Ramos (cell line): ENCODE measurements at regions not wholly inside any gene's neighbourhood (a gene's known extent, or its start where the extent isn't known, plus 50 kb on each side); places are given as distances from the start of the nearest gene placed in this dataset.

Source experiments
- in situ Hi-C: fragments of 300-500 bp; cut with MboI; formaldehyde crosslinking; loops from one replicate; pipeline ENCODE4 v1.14.3; 2022; ENCODE audit warnings: low sequenced_read_pairs; ENCODE audit not compliant: unreplicated experiment

DNA sequence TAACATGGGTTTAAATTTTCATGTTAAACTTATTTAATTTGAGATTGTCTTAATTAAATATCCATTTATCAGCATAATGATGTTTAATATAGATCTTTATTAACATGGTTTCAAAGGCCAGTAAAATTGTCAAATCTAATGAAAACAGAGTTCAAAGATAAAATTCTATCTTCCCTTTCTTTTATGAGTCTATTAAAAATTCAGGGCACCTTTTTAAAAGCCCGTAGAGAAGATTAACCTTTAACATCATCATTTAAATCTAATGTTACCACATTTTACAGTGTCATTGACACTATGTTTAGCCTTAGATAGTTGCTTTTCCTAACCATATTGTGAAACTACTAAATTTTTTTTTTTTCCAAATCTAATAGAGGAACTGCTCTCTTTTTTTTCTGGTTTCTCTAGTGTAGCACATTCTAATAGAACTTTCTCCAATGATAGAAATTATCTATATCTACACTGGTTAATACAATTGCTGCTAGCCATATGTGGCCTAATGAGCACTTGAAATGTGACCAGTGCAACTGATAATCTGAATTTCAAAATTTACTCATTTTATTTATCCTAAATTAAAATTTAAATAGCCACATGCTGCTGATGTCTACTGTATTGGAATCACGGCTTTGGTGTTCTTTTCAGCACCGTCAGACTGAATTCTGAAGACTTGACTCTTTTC, 410.9 kb downstream of the UTRN start:
- in situ Hi-C loops, result no loop called here

DNA sequence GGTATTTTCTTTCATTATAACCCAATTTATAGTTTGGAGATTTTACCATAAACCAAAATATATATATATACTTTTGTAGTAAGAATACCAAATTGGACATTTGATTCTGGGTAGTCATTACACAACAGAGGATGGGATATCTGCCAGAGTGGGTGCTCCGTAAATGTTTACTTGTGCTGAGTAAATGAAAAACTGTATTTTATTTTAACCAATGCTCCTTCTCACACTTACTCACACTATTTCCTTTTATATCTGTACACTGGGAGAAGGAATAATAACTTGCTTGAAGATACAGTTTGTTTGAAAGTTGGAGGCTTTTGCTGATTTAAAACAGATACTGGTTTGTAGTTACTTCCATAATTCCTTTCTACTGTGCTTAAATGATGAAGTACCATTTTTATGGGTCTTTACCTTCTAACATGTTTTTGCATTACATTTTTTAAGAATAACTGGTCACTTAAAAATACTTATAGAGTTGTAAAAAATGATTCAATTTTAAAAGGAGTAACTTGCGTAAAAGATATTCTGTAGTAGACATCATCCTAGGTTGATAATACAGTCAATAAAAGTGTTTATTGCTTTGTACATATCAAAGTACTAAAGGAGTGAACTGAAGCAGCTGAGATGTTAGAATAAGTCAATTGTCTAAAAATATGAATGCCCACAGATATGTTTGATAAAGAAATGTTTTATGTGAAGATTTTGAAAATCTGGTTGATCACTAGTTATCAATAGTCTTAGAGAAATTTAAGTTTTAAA, 411.7 kb downstream of the UTRN start:
- in situ Hi-C loops, result no loop called here

DNA sequence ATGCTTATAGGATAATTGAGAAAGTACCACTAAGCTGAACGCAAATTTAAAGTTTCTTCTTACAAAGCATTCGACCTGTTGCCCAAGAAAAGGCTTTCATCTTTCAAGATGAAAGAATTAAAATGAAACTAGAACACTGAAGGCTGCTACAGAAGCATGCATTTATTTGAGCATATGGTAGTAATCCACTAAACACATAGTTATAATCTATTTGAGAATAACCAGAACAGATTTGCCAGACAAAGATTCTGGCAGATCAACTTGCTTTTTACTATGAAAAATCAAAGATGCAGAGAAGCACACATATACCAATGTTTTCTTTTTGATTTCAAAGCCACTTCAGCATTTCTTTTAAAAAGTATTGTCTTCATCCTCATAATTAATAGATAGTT, 412.2 kb downstream of the UTRN start:
- in situ Hi-C loops, result no loop called here

DNA sequence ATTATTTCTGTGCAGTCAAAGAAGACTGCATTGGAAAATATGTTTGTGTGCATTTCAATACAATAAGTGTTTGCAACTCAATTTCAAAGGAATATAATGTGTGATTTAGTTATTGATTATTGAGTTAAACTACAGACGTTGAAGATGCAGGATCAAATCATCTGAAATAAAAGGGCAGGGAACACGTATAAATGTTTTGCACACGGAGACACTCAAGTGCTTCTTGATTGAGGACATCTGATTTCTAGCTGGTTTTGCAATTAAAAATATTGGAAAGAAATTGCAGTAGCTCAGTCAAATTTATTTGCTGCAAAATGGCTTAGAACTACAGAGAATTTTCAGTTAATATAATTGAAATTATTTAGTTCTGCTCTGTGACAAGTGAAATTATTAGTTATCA, 412.7 kb downstream of the UTRN start:
- in situ Hi-C loops, result no loop called here

GRCh38 chr6:144702781-144703180, 417.6 kb downstream of the UTRN start:
- in situ Hi-C loops, result no loop called here

- in situ Hi-C loops, result no loop called here
Measured at GRCh38 chr6:144710207-144710606, 425.1 kb downstream of the UTRN start.

DNA sequence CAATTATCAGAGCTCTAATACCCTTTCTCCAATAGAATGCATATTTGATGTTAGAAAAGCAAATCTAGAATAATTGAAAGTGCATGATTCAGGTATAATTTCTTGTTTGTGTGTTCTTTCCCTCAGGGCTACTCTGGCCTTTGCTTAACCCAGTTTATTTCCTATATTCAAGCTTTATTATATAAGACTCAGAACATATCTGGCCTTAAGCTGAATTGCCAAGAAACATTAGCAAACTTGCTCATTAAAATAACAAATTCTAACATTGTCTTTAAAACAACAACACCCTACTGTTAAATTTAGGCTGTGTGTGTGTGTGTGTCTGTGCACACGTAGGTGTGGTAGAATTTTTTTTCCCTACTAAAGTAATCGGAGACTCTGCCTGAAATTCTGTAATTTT, 426.5 kb downstream of the UTRN start:
- in situ Hi-C loops, result no loop called here

DNA sequence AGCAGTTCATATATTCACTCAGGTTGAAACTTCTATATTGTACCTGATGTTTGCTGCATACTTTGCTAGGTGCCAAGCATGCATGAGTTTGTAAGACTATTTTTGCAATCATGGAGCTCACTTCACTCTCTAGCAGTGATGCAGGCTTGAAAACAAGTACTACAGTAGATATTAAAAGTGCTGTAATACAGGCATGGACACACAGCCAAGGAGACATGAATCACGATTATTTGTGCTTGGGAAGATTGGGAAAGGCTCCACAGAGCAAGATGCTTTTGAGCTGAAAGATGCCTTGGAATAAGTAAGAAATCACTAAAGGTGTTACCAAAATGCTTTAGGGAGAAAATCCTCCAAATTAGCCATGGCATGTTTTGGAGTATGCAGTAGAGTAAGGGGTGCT, 427.4 kb downstream of the UTRN start:
- in situ Hi-C loops, result no loop called here

DNA sequence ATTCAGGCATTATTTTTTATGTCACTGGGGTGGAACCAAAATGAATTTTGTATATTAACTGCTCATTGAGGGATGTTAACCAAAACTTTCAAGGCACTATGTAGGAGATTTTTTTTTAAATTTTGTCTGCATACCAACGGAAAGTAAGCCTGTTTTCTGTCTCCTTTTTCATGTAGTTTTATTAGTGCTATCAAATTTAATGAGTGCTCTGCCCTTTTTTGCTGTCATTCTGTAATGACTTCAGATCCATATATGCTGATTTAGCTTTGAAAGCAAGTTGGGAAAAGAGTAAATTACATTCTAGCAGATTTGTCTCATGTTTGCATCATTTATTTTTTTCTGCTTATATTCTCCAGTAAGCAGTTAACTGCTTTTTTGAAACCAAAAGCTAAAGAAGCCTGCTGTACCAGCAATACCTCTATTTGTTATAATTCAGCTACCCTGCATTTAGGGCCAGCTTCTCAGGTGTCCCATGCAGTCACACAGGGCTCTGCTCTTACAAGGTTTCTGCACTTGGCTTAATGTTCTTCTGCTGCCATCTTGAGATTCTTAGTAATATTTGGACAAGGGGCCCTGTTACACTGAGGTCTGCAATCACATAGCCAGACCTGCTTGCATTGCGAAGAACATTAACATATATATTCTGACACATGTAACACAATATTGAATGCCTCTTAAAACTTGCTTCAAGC, 429.0 kb downstream of the UTRN start:
- in situ Hi-C loops, result no loop called here

GRCh38 chr6:144715344-144715743, 430.2 kb downstream of the UTRN start:
- in situ Hi-C loops, result no loop called here

DNA sequence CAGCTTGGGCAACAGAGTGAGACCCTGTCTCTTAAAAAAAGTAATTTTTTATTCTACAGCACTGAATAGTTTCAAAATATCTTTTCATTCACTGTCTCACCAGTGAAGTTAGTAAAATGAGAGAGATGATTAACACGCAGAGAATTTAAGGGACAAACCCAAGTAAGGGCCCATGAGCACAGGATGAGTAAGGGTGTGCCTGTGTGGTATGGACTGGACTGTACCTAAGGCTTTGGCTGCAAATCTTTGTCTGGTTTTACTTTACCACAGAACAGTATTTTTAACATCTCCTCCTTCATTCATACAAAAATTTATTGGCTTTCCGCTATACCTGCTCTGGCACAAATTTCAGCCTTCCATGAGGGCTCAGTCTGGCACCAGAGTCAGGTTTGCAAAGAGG, 433.3 kb downstream of the UTRN start:
- in situ Hi-C loops, result no loop called here

DNA sequence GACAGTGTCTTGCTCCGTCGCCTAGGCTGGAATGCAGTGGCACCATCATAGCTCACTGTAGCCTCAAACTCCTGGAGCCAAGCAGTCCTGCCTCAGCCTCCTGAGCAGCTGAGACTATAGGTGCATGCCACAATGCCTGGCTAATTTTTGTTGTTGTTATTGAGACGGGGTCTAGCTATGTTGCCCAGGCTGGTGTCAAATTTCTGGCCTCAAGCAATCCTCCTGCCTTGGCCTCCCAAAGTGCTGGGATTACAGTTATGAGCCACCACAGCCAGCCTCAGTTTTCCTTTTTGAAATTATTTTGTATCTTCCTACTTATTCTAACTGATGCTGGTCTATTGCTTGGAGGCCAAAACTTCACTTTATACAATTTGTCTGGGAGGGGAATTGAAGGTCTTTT, 436.1 kb downstream of the UTRN start:
- in situ Hi-C loops, result no loop called here

GRCh38 chr6:144722154-144722737, 437.1 kb downstream of the UTRN start:
- in situ Hi-C loops, result no loop called here

DNA sequence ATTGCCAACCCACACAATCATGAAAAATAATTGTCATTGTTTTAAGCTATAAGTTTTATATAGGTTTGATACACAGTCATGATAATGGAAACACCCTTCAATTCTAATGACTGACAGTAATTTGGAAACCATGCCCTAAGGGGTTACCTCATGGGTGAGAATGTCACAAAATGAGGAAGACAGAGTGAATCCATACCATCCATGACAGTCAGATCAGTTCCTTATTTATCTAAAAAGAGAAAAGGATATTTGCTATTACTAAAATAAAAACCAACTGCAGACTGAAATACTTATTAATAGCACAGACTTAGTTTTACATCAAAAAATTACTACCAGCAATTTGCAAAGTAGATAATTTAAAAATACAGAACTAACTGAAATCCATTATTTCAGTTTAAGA, 437.8 kb downstream of the UTRN start:
- in situ Hi-C loops, result no loop called here

GRCh38 chr6:144723431-144723830, 438.3 kb downstream of the UTRN start:
- in situ Hi-C loops, result no loop called here

GRCh38 chr6:144724818-144725217, 439.7 kb downstream of the UTRN start:
- in situ Hi-C loops, result no loop called here

GRCh38 chr6:144725736-144726522, 440.8 kb downstream of the UTRN start:
- in situ Hi-C loops, result no loop called here

- in situ Hi-C loops, result no loop called here
Measured at GRCh38 chr6:144728804-144729203, 443.7 kb downstream of the UTRN start.

GRCh38 chr6:144729502-144729901, 444.4 kb downstream of the UTRN start:
- in situ Hi-C loops, result no loop called here

DNA sequence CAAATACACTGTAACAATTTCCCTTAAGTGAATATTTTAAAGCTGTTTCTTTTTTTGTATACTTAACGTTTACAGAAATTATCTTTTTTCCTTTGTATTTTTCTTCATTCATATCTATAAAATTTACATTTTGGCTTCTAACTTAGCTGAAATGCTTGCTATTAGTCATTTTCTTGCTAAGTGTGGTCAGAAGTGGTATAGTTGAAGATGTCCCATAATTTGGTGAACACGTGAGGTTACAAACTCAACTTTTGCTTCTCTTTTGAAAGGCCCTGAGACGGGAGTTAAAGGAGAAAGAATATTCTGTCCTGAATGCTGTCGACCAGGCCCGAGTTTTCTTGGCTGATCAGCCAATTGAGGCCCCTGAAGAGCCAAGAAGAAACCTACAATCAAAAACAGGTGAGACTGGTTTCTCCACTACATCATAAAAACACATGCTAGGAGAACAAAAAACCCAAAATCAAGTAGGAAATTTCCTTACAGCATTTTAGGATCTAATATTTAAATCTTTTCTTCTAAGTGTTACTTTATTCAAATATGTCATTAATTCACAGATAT, 445.0 kb downstream of the UTRN start:
- in situ Hi-C loops, result no loop called here
